ENCODE measurements at regions not wholly inside any gene's neighbourhood (a gene's known extent, or its start where the extent isn't known, plus 50 kb on each side); places are given as distances from the start of the nearest gene placed in this dataset.
A peak's percentile ranks its signal among the peaks of the same experiment; 100 is the strongest.
"Not testable (repeated sequence)": the region's sequence is repeated elsewhere in the genome, so short reads cannot be mapped to it uniquely, and the experiment has no call there.

DNA sequence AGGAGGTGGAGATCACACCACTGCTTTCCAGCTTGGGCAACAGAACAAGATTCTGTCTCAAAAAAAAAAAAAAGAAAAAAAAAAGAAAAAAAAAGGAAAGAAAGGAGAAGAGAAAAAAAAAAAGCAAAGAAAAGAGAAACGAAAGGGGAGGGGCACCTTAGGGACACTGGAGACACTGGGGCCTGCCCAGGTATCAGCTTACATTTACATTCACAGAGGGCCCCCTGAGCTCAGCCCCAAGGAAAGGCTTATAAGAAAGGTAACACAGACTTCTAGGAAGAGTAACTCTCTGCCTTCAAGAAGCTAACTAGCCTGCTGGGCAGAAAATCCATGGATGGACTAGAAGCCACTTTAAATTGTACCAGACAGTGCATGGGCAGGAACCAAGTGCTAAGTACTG is 108.8 kb downstream of the NPY start:
- FAIRE-seq, result no peak
- DNase-seq (ENCODE audit: low spot score), result no peak

GRCh38 chr7:24395512-24395911 is 111.5 kb downstream of the NPY start:
- DNase-seq (ENCODE audit: low spot score), result no peak
- FAIRE-seq, result no peak

DNA sequence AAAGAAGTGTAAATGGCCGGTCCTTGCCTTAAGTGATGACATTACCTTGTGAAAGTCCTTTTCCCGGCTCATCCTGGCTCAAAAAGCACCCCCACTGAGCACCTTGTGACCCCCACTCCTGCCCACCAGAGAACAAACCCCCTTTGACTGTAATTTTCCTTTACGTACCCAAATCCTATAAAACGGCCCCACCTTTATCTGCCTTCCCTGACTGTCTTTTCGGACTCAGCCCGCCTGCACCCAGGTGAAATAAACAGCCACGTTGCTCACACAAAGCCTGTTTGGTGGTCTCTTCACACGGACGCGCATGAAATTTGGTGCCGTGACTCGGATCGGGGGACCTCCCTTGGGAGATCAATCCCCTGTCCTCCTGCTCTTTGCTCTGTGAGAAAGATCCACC is 112.4 kb downstream of the NPY start:
- FAIRE-seq; DNase-seq (ENCODE audit: low spot score): not testable (repeated sequence)

- FAIRE-seq, result no peak
- DNase-seq (ENCODE audit: low spot score), result peak; percentile 33
Observed at GRCh38 chr7:24401628-24402593, 117.9 kb downstream of the NPY start.

- no peak for FAIRE-seq
Observed at GRCh38 chr7:24402655-24403054, 118.7 kb downstream of the NPY start.

DNA sequence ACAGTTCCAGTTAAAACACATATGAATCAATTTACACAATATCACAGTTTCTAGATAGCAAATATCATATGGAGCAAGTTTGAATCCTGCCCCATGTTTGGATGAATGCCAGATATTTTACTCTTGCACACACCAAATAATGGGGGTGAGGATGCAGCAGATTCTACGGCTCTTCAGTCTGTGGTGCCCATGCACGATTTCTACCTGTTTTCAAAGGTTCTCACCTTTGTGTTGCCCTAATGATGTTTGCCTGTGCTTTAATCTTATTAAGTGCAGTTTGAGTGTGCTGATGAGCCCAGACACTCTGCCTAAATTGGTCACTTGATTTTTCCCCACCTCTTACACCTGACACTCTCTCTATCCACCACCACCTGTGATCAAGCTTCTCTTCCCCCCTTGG is 119.6 kb downstream of the NPY start:
- no peak for FAIRE-seq
- no peak for DNase-seq (ENCODE audit: low spot score)

More at GRCh38 chr7:24402655-24403054, 118.7 kb downstream of the NPY start:
- DNase-seq (ENCODE audit: low spot score), result no peak

DNA sequence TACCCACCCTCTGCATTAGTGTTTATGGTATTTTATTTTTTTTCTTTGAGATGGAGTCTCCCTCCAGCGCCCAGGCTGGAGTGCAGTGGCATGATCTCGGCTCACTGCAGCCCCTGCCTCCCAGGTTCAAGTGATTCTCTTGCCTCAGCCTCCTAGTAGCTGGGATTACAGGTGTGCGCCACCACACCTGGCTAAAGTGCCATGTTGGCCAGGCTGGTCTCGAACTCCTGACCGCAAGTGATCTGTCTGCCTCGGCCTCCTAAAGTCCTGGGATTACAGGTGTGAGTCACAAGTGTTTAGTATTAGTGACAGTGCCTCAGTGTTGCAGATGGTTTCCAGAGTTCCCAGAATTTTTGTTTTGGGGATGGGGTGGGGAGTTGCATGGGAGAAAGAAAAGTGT is 120.3 kb downstream of the NPY start:
- FAIRE-seq (no peak), DNase-seq (ENCODE audit: low spot score) (no peak)

DNA sequence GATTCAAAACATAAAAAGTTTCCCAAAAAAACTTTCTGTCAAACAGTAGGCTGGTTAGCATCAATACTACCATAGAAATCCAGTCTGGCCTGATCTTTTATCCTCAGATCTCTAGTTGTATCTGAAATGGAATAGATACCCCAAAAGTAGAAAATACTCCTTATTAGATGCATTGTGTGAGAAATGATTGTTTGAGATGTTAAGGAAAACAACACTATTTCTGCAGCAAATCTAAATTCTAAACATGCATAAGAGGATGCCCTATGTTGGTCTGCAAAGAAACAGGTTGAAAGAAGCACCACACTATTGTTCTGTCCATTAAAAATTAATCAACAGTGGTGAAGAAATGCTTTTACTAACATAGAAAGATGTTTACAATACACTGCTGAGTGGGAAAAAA is 121.0 kb downstream of the NPY start:
- FAIRE-seq, result no peak
- no peak for DNase-seq (ENCODE audit: low spot score)

DNA sequence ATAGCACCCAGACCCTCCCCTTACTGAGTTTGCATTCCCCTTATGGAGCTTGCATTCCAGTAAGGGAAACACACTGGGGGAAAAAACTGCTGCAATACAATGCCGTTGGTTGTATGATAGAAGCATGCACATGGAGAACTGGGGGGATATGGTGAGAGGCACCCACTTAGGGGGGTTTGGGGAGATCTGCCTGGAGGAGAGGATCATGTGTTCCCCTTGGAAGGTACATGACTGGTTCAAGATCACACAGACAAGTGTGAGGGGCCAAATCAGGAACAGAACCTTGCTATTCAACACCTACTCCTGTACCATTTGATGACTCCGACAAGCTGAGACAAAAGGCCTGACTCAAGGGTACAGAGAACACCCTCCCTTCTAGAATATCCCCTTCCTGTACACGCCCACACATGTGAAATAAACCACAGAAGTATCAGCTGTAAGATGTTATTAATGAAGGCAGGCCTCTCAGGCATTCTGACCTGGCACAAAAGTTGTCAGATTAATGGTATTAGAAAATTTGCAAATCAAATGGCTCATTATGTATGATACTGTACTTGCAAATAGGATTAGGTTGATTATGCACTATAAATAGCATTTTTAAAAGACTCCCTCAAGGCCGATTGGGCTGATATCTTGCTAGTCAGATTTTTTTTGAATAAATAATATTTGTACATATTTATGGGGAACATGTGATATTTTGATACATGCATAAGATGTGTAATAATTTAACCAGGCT is 122.2 kb downstream of the NPY start:
- FAIRE-seq (peak; percentile 40), DNase-seq (ENCODE audit: low spot score) (no peak)

DNA sequence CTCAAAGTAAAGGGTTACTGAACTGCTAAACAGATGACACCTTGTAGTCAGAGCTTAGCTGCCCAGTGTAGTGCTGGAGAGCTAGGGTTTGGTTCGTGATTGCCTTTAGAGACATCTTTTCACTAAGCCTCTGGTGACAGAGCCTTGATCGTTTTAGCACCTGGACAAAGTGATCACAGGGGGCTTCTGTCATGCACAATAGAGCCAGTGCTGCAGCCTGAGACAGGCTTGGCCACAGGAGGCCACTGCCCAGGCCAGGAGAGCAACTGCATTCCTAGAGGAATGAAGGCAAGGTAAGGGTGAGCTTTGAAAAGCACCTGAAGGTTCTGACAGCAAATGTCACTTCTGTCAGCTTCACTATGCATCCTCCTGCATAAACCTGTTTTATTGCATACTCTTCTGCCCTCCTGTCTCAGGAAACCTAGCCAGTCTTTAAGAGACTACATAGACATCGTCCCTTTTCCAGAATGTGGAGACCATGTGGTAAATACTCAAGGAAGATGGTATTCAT is 122.9 kb downstream of the NPY start:
- FAIRE-seq (no peak), DNase-seq (ENCODE audit: low spot score) (no peak)

GRCh38 chr7:24407965-24408364 is 124.0 kb downstream of the NPY start:
- DNase-seq (ENCODE audit: low spot score), result no peak
- FAIRE-seq, result no peak

GRCh38 chr7:24408798-24409430 is 124.9 kb downstream of the NPY start:
- no peak for DNase-seq (ENCODE audit: low spot score)
- no peak for FAIRE-seq

DNA sequence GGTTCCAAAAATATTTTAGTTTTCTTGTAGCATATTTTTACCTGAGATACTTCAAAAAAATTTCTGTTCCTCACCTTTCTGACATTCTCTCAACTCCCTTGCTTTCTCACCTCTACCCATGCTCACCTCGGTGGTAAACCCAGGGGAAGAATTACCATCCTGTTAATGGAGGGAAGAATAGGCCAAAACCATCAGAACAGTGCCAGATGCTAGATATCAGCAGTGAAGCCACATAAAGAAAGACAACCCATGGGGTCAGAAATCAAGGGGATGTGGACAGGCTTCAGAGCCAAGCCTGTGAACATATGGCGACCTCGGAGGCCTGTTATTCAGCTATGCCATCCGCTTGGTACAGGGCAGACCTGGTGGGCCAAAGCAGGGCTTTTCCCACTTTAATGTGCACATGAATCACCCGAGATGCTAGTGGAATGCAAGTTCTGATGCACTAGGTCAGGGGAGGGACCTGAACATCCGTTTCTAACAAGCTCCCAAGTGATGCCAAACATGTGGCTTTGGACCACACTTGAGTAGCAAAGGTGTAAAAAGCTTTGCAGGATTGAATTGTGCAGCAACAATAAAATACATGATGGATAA is 125.5 kb downstream of the NPY start:
- no peak for DNase-seq (ENCODE audit: low spot score)
- FAIRE-seq, result peak; percentile 27

- FAIRE-seq (no peak), DNase-seq (ENCODE audit: low spot score) (no peak)
Observed at GRCh38 chr7:24411226-24411625, 127.2 kb downstream of the NPY start.

- no peak for DNase-seq (ENCODE audit: low spot score)
- no peak for FAIRE-seq
Observed at GRCh38 chr7:24417526-24418120, 133.6 kb downstream of the NPY start.

GRCh38 chr7:24419077-24419476 is 135.1 kb downstream of the NPY start:
- FAIRE-seq (no peak), DNase-seq (ENCODE audit: low spot score) (no peak)

GRCh38 chr7:24419511-24419910 is 135.5 kb downstream of the NPY start:
- FAIRE-seq, result no peak

DNA sequence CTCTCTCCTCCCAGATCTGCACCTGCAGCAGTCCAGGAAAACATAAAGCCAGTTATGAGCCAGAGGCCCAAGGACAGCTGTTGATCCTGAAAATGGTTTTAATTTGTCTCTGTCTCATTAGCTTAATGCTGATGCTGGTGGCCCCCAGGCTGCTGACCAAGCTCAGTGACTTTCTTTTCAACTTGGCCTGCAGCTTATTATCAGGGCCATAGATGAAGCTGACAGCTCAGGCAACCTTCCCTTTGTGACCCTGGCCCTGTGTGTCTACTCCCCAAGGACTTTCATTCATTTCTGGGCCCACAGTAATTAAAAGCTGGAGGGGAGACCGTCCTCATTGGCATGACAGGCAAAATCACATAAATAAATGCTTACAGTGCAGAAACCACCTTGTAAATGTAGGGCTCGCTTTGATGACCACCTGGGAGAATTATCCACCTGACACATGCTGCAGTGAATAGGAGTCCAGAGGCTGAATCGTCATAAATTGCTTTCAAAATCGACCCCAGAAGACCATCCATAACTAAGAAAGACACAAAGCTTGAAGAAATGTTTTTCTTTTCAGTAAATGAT is 138.5 kb downstream of the NPY start:
- DNase-seq (ENCODE audit: low spot score) (no peak), FAIRE-seq (no peak)

More at GRCh38 chr7:24419511-24419910, 135.5 kb downstream of the NPY start:
- no peak for DNase-seq (ENCODE audit: low spot score)

DNA sequence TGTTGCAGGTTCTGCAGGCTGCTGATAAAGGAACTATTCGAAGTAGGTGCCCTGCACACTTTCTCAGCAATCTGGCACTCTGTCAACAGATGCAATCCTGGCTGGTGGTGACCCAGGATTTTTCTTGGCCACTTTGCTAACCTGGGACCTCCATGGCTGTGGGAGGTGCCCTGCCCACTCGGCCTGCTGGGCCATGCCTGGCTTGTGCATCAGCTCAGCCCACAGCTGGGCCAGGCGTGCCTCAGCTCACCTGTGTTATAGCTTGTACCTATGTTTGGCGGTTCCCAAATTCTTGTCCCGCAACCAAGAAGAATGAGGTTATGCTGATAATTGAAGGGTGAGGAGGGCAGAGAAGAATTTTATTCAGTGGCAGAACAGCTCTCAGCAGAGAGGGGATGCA is 141.7 kb downstream of the NPY start:
- no peak for FAIRE-seq
- no peak for DNase-seq (ENCODE audit: low spot score)

DNA sequence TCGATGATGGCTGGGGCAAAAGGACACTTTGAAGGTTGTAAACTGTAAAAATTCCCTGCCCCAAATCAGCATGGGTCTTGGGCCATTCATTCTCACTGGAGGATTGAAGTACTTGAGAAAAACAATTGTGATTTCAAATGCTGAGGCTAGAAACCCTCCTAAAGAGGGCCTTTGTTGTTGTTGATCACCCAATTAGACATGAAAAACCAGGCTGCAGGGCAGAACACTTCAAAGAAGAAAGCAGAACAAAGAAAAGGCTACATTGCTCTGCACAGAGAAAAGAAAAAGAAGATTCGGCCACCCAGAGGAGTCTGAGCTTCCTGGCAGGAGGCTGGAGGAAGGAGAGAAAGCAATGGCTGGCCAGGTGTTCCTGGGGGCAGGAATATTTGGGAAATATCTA is 143.1 kb downstream of the NPY start:
- DNase-seq (ENCODE audit: low spot score), result no peak
- no peak for FAIRE-seq

GRCh38 chr7:24428676-24429075 is 144.6 kb upstream of the PALS2 start:
- FAIRE-seq (no peak), DNase-seq (ENCODE audit: low spot score) (no peak)
